CD4-positive, alpha-beta T cell treated with Interleukin-2 at 100 ng/mL for 4 hours (primary cell): ENCODE measurements at regions not wholly inside any gene's neighbourhood (a gene's known extent, or its start where the extent isn't known, plus 50 kb on each side); places are given as distances from the start of the nearest gene placed in this dataset.

ENCODE experiments used
- DNase-seq: peaks from one replicate; pipeline ENCODE4 v3.0.0-alpha.2; 2020; ENCODE audit warnings: low spot score

GRCh38 chr2:194270648-194271047, 1386.4 kb upstream of the SLC39A10 start:
- DNase-seq: no peak

- no peak for DNase-seq
Measured at GRCh38 chr2:194264586-194264985, 1392.4 kb upstream of the SLC39A10 start.

GRCh38 chr2:194260185-194260584, 1396.8 kb upstream of the SLC39A10 start:
- no peak for DNase-seq

GRCh38 chr2:194257095-194257494, 1399.9 kb upstream of the SLC39A10 start:
- DNase-seq: no peak

- no peak for DNase-seq
Measured at GRCh38 chr2:194253528-194254259, 1403.3 kb upstream of the SLC39A10 start.

GRCh38 chr2:194252127-194252526, 1404.9 kb upstream of the SLC39A10 start:
- no peak for DNase-seq

GRCh38 chr2:194232600-194232999, 1424.4 kb upstream of the SLC39A10 start:
- no peak for DNase-seq

- DNase-seq: no peak
Measured at GRCh38 chr2:194223218-194223617, 1433.8 kb upstream of the SLC39A10 start.

GRCh38 chr2:194214192-194214591, 1442.8 kb upstream of the SLC39A10 start:
- no peak for DNase-seq

- DNase-seq: no peak
Measured at GRCh38 chr2:194205568-194206227, 1451.3 kb upstream of the SLC39A10 start.

- no peak for DNase-seq
Measured at GRCh38 chr2:194203898-194204297, 1453.1 kb upstream of the SLC39A10 start.

- DNase-seq: no peak
Measured at GRCh38 chr2:194182888-194183287, 1474.1 kb upstream of the SLC39A10 start.

GRCh38 chr2:194176134-194176533, 1480.9 kb upstream of the SLC39A10 start:
- no peak for DNase-seq

GRCh38 chr2:194166818-194167217, 1490.2 kb upstream of the SLC39A10 start:
- DNase-seq: peak; percentile 3

GRCh38 chr2:194155431-194155830, 1501.6 kb upstream of the SLC39A10 start:
- no peak for DNase-seq

- DNase-seq: no peak
Measured at GRCh38 chr2:194151231-194151630, 1505.8 kb upstream of the SLC39A10 start.

- DNase-seq: no peak
Measured at GRCh38 chr2:194135463-194135862, 1521.6 kb upstream of the SLC39A10 start.

GRCh38 chr2:194128810-194129209, 1528.2 kb upstream of the SLC39A10 start:
- DNase-seq: no peak

GRCh38 chr2:194126418-194126817, 1530.6 kb upstream of the SLC39A10 start:
- DNase-seq: no peak

- no peak for DNase-seq
Measured at GRCh38 chr2:194116861-194117260, 1540.2 kb upstream of the SLC39A10 start.

GRCh38 chr2:194105358-194105757, 1551.7 kb upstream of the SLC39A10 start:
- DNase-seq: no peak

GRCh38 chr2:194104687-194105086, 1552.3 kb upstream of the SLC39A10 start:
- DNase-seq: no peak

- DNase-seq: no peak
Measured at GRCh38 chr2:194103941-194104659, 1552.9 kb upstream of the SLC39A10 start.
